CD4-positive, alpha-beta T cell (primary cell): ENCODE measurements at regions not wholly inside any gene's neighbourhood (a gene's known extent, or its start where the extent isn't known, plus 50 kb on each side); places are given as distances from the start of the nearest gene placed in this dataset.

ENCODE experiments used
- ATAC-seq: fragments of 200-7000 bp; cut with Tn5 transposase; one replicate; pipeline ENCODE4 v1.10.0; 2022; ENCODE audit warnings: mild to moderate bottlenecking; ENCODE audit not compliant: poor library complexity
- CTCF ChIA-PET: fragments of 350-600 bp; sonication (Branson Sonifier 250); formaldehyde crosslinking; loops from one replicate; lab custom pipeline; 2021; ENCODE audit warnings: antibody characterized with exemption, inconsistent platforms; lab: Charles Lee
- POLR2A ChIA-PET: fragments of 350-600 bp; sonication (Branson Sonifier 250); formaldehyde crosslinking; loops from one replicate; lab custom pipeline; 2021; ENCODE audit warnings: antibody characterized with exemption, inconsistent platforms; lab: Charles Lee
- DNase-seq, 14 experiments: peaks; one replicate each; pipeline ENCODE4 v3.0.0-alpha.2; 2013 to 2020; ENCODE audit warnings: mixed read lengths in 2 of 14
- H3K27ac ChIP-seq, 2 donors: one replicate each; pipeline versions ENCODE4 v1.5.1 to v1.7.0; 2013; ENCODE audit warnings: low read length in 2 of 2, low read depth in 1 of 2, mild to moderate bottlenecking in 1 of 2
- H3K27me3 ChIP-seq, 2 experiments: 1 replicate in 1 of 2; 2 replicates in 1 of 2; pipeline versions ENCODE4 v1.6.1 to v1.7.0; 2013; ENCODE audit warnings: low read length in 2 of 2, control low read depth in 1 of 2, mild to moderate bottlenecking in 1 of 2, moderate library complexity in 1 of 2; ENCODE audit not compliant: insufficient read depth in 2 of 2, control insufficient read depth in 1 of 2
- H3K36me3 ChIP-seq: one replicate; pipeline ENCODE4 v1.6.1; 2013; ENCODE audit warnings: low read length, control low read depth; ENCODE audit not compliant: insufficient read depth
- H3K4me1 ChIP-seq: one replicate; pipeline ENCODE4 v1.6.1; 2013; ENCODE audit warnings: low read length, control low read depth; ENCODE audit not compliant: insufficient read depth
- H3K4me3 ChIP-seq: one replicate; pipeline ENCODE4 v1.5.1; 2013; ENCODE audit warnings: mild to moderate bottlenecking, low read length, moderate library complexity
- H3K9me3 ChIP-seq, 2 experiments: 1 replicate in 1 of 2; 2 replicates in 1 of 2; pipeline versions ENCODE4 v1.6.1 to v1.7.0; 2013; ENCODE audit warnings: low read length in 2 of 2, mild to moderate bottlenecking in 2 of 2, control low read depth in 1 of 2, moderate library complexity in 1 of 2; ENCODE audit not compliant: control insufficient read depth in 1 of 2, insufficient read depth in 1 of 2
- H3K27ac Mint-ChIP-seq: one replicate; pipeline ENCODE4 v1.8.0; 2020; ENCODE audit warnings: mixed read lengths
- H3K27me3 Mint-ChIP-seq: one replicate; pipeline ENCODE4 v1.8.0; 2021; ENCODE audit warnings: mixed read lengths
- H3K36me3 Mint-ChIP-seq: one replicate; pipeline ENCODE4 v1.8.0; 2021; ENCODE audit warnings: low read depth, mixed read lengths
- H3K4me1 Mint-ChIP-seq: one replicate; pipeline ENCODE4 v1.8.0; 2021; ENCODE audit warnings: low read depth, mixed read lengths
- H3K4me3 Mint-ChIP-seq: one replicate; pipeline ENCODE4 v1.8.0; 2020; ENCODE audit warnings: mild to moderate bottlenecking, mixed read lengths
- H3K9me3 Mint-ChIP-seq: one replicate; pipeline ENCODE4 v1.8.0; 2020; ENCODE audit warnings: mixed read lengths
- CTCF ChIP-seq: fragments of 200-600 bp; IDR thresholded peaks from one replicate; pipeline ENCODE4 v1.8.0; 2022; ENCODE audit warnings: antibody characterized with exemption, mild to moderate bottlenecking
- intact Hi-C, 2 experiments: fragments of 100-400 bp; cut with DNase I in 1 of 2; cut with micrococcal nuclease in 1 of 2; formaldehyde crosslinking; loops; one replicate each; pipeline versions ENCODE4 v1.15.1 to v1.9.0; 2023 to 2025; cut with DNase I, micrococcal nuclease

DNA sequence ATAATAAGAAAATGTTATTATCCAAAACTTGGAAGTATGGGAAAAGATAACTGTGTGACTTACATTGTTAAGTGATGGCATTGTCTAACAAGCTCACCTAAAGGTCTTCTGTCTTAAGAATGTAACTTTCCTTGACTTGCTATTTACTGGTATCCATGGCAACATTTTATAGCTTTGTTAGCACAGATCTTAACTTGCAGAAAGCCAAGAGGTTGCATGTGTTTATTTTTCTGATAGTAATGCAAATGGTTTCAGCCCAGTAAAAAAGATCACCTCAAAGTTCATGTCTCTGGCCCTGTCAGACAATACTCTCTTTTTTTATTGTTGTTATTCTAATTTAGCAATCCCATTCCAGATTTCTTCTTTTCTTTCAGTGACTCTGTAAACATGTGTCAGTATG, 425.3 kb downstream of the SPRY1 start:
- ChIA-PET CTCF (no interaction called here), POLR2A (no interaction called here)
- ATAC-seq (no peak), DNase-seq (no peak)
- H3K27me3 ChIP-seq, result no peaks in the 10 kb centered on the region
- H3K4me3 Mint-ChIP-seq, result no peak overlapping the region
- H3K9me3 Mint-ChIP-seq, result no peaks in the 10 kb centered on the region
- H3K4me1 Mint-ChIP-seq, result no peaks in the 10 kb centered on the region
- H3K9me3 ChIP-seq, result no peaks in the 10 kb centered on the region
- no peak overlapping the region for H3K27ac Mint-ChIP-seq
- H3K4me3 ChIP-seq, result no peak overlapping the region
- TF ChIP-seq CTCF, result no peak
- H3K27ac ChIP-seq, result no peak overlapping the region
- H3K36me3 Mint-ChIP-seq, result no peaks in the 10 kb centered on the region
- intact Hi-C loops, result no loop called here
- peaks cover 5% of the 10 kb centered on the region for H3K27me3 Mint-ChIP-seq
- no peaks in the 10 kb centered on the region for H3K36me3 ChIP-seq
- no peaks in the 10 kb centered on the region for H3K4me1 ChIP-seq

DNA sequence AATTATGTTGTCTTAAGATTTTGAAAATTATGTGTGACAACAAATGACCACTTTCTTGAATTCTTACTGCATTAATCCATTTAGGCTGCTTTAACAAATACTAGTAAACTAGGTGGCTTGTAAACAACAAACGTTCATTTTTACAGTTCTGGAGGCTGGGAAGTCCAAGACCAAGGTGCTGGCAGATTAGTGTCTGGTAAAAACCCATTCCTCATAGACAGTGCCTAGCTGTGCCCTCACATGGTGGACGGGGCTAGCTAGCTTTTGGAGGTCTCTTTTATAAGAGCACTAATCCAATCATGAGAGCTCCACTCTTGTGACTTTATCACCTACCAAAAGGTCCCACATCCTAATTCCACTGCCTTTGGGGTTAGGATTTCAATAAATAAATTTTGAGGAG, 425.8 kb downstream of the SPRY1 start:
- no peak overlapping the region for H3K4me3 ChIP-seq
- Mint-ChIP-seq H3K4me1 (no peaks in the 10 kb centered on the region), H3K9me3 (no peaks in the 10 kb centered on the region), H3K36me3 (no peaks in the 10 kb centered on the region), H3K27me3 (peaks cover 5% of the 10 kb centered on the region), H3K4me3 (no peak overlapping the region), H3K27ac (no peak overlapping the region)
- POLR2A ChIA-PET, result no interaction called here
- TF ChIP-seq CTCF, result no peak
- no peaks in the 10 kb centered on the region for H3K4me1 ChIP-seq
- ATAC-seq, result no peak
- intact Hi-C loops, result no loop called here
- CTCF ChIA-PET, result no interaction called here
- no peaks in the 10 kb centered on the region for H3K9me3 ChIP-seq
- H3K27ac ChIP-seq, result no peak overlapping the region
- no peak for DNase-seq
- H3K36me3 ChIP-seq, result no peaks in the 10 kb centered on the region
- H3K27me3 ChIP-seq, result no peaks in the 10 kb centered on the region

DNA sequence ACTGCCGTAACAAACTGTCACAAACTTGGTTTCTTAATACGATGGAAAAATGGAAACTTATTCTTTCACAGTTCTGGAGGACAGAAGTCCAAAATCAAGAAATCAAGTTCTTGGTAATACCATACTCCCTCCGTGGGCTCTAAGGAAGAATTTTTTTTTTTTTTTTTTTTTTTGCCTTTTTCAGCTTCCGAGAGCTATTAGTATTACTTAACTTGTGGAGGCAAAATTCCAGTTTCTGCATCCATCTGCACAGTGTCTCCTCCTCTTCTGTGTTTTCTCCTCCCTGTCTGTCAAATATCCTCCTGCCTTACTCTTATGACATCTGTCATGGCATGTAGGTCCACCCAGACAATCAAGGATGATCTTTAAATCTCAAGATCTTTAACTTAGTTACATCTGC, 426.6 kb downstream of the SPRY1 start:
- DNase-seq (no peak), ATAC-seq (no peak)
- Histone ChIP-seq H3K27me3 (no peaks in the 10 kb centered on the region), H3K4me1 (no peaks in the 10 kb centered on the region), H3K4me3 (no peak overlapping the region), H3K9me3 (no peaks in the 10 kb centered on the region), H3K36me3 (no peaks in the 10 kb centered on the region), H3K27ac (no peak overlapping the region)
- Mint-ChIP-seq H3K36me3 (no peaks in the 10 kb centered on the region), H3K9me3 (no peaks in the 10 kb centered on the region), H3K4me1 (no peaks in the 10 kb centered on the region), H3K4me3 (no peak overlapping the region), H3K27me3 (peaks cover 5% of the 10 kb centered on the region), H3K27ac (no peak overlapping the region)
- ChIA-PET CTCF (no interaction called here), POLR2A (interaction anchor here (0.6 kb wide), 1 partner anchor 775 kb away, joined by 3 read pairs; no protein-coding TSS in a partner anchor)
- TF ChIP-seq CTCF, result no peak
- intact Hi-C loops, result no loop called here
